Spleen (tissue), 11 donors: ENCODE measurements at regions not wholly inside any gene's neighbourhood (a gene's known extent, or its start where the extent isn't known, plus 50 kb on each side); places are given as distances from the start of the nearest gene placed in this dataset.

Experiments
- DNase-seq: peaks from one replicate; pipeline ENCODE4 v3.0.0-alpha.2; 2020
- H3K27ac ChIP-seq, 8 donors: fragments of 200-600 bp; sonication (generic) in 7 of 8; 1 replicate in 4 of 8; 2 replicates in 4 of 8; pipeline versions ENCODE4 v1.5.0 to v1.8.0; 2016 to 2021; ENCODE audit warnings: inconsistent platforms in 4 of 8, mild to moderate bottlenecking in 4 of 8, moderate library complexity in 1 of 8
- H3K27me3 ChIP-seq, 7 donors: fragments of 200-600 bp; sonication (generic) in 6 of 7; replicated peaks in 1 of 7; 1 replicate in 4 of 7; 2 replicates in 3 of 7; pipeline versions ENCODE4 v1.5.0 to v1.8.0; 2016 to 2021; ENCODE audit warnings: inconsistent platforms in 3 of 7, mild to moderate bottlenecking in 1 of 7
- H3K36me3 ChIP-seq, 6 donors: fragments of 200-600 bp; sonication (generic) in 5 of 6; 1 replicate in 4 of 6; 2 replicates in 2 of 6; pipeline versions ENCODE4 v1.5.0 to v1.8.0; 2016 to 2021; ENCODE audit warnings: inconsistent platforms in 2 of 6
- H3K4me1 ChIP-seq, 6 donors: fragments of 200-600 bp; sonication (generic) in 5 of 6; 1 replicate in 3 of 6; 2 replicates in 3 of 6; pipeline versions ENCODE4 v1.5.0 to v1.8.0; 2016 to 2021; ENCODE audit warnings: inconsistent platforms in 3 of 6
- H3K4me3 ChIP-seq, 8 donors: fragments of 200-600 bp; sonication (generic) in 7 of 8; 1 replicate in 4 of 8; 2 replicates in 4 of 8; pipeline versions ENCODE4 v1.5.0 to v1.8.0; 2016 to 2021; ENCODE audit warnings: inconsistent platforms in 4 of 8, mild to moderate bottlenecking in 4 of 8, moderate library complexity in 2 of 8
- H3K9me3 ChIP-seq, 8 donors: fragments of 200-600 bp; sonication (generic) in 7 of 8; 1 replicate in 4 of 8; 2 replicates in 4 of 8; pipeline versions ENCODE4 v1.5.0 to v1.8.0; 2016 to 2021; ENCODE audit warnings: inconsistent platforms in 4 of 8
- CTCF ChIP-seq, 11 experiments: fragments of 200-600 bp in 7 of 11; fragments of 450-650 bp in 4 of 11; sonication (generic) in 4 of 11; IDR thresholded peaks in 8 of 11; conservative IDR thresholded peaks in 3 of 11; 1 replicate in 7 of 11; 2 replicates in 4 of 11; pipeline versions ENCODE4 v1.4.0 to v1.8.0; 2016 to 2021; ENCODE audit warnings: antibody characterized with exemption in 11 of 11, inconsistent platforms in 4 of 11, mild to moderate bottlenecking in 1 of 11
- POLR2A ChIP-seq, 3 donors: fragments of 450-650 bp; IDR thresholded peaks; one replicate each; pipeline ENCODE4 v1.5.1; 2017; ENCODE audit warnings: antibody characterized with exemption in 3 of 3, mild to moderate bottlenecking in 1 of 3
- POLR2AphosphoS5 ChIP-seq, 3 donors: sonication (generic); formaldehyde crosslinking; IDR thresholded peaks; one replicate each; pipeline ENCODE4 v1.5.1; 2017; ENCODE audit warnings: antibody characterized with exemption in 3 of 3
- whole genome bisulfite sequencing, 5 donors: extraction: QIAGEN DNeasy Blood & Tissue Kit in 3 of 5; methylation state at CpG; one replicate each; pipeline versions ENCODE4 v1.1.5 to v1.1.7; 2013 to 2018; 5-methylcytosine and 5-hydroxymethylcytosine counted together
- intact Hi-C: fragments of 100-400 bp; cut with DNase I; formaldehyde crosslinking; loops from one replicate; pipeline ENCODE4 v1.15.0; 2023; ENCODE audit warnings: low total_unique reads
- donor health status: healthy with polysubstance abuse.
- donor health status: DM: no; HTN: no; CAD: no; lungs with moderate emphysema.
- donor health status: DM: no; HTN: no; CAD: no.
- donor health status: Bipolar disorder and iron deficiency.
- donor health status: healthy.
- donor health status: DM: no; HTN: no; CAD: no.
- donor health status: DM: yes; HTN: yes; CAD: no.

GRCh38 chr14:34183478-34183877, 232.6 kb upstream of the EGLN3 start:
- no peak for TF ChIP-seq POLR2A (IDR thresholded peaks at IDR 0.05)
- TF ChIP-seq POLR2AphosphoS5 (IDR thresholded peaks at IDR 0.05): no peak
- TF ChIP-seq CTCF (IDR thresholded peaks at IDR 0.05 in 8 of 11, conservative IDR thresholded peaks at IDR 0.05 in 3 of 11): no peak
- DNase-seq: no peak
- Histone ChIP-seq H3K4me3 (no peak overlapping the region), H3K27me3 (no peaks in the 10 kb centered on the region), H3K36me3 (no peaks in the 10 kb centered on the region), H3K27ac (no peak overlapping the region), H3K4me1 (peaks cover 0 to 22% (median 9%) of the 10 kb centered on the region in 6 donors), H3K9me3 (no peaks in the 10 kb centered on the region)
- WGBS, 5 donors: 82 to 94% (median 86%) methylated on average over 7 of the region's 7 CpGs
- intact Hi-C loops: no loop called here

- no peak for DNase-seq
- WGBS, 5 donors: 52 to 63% (median 53%) methylated on average over 2 of the region's 2 CpGs
- intact Hi-C loops: no loop called here
- no peaks in the 10 kb centered on the region for H3K9me3 ChIP-seq
- H3K27me3 ChIP-seq: no peaks in the 10 kb centered on the region
- no peaks in the 10 kb centered on the region for H3K36me3 ChIP-seq
- TF ChIP-seq POLR2AphosphoS5 (IDR thresholded peaks at IDR 0.05) (no peak), CTCF (IDR thresholded peaks at IDR 0.05 in 8 of 11, conservative IDR thresholded peaks at IDR 0.05 in 3 of 11) (no peak), POLR2A (IDR thresholded peaks at IDR 0.05) (no peak)
- no peak overlapping the region for H3K4me3 ChIP-seq
- H3K27ac ChIP-seq: peak overlapping the region in 4 of 8 donors; percentile 2 to 54 (median 26)
- peaks cover 0 to 25% (median 11%) of the 10 kb centered on the region in 6 donors for H3K4me1 ChIP-seq
These were observed 230.5 kb upstream of the EGLN3 start for GRCh38 chr14:34181338-34181737.

GRCh38 chr14:34180869-34181268, 230.0 kb upstream of the EGLN3 start:
- 41 to 60% (median 52%) methylated on average over 2 of the region's 2 CpGs for WGBS, 5 donors
- Histone ChIP-seq H3K9me3 (no peaks in the 10 kb centered on the region), H3K36me3 (no peaks in the 10 kb centered on the region), H3K27ac (peak overlapping the region in 4 of 8 donors; percentile 2 to 54 (median 26)), H3K4me3 (no peak overlapping the region), H3K4me1 (peaks cover 0 to 30% (median 11%) of the 10 kb centered on the region in 6 donors), H3K27me3 (no peaks in the 10 kb centered on the region)
- no peak for DNase-seq
- TF ChIP-seq POLR2AphosphoS5 (IDR thresholded peaks at IDR 0.05) (no peak), CTCF (IDR thresholded peaks at IDR 0.05 in 8 of 11, conservative IDR thresholded peaks at IDR 0.05 in 3 of 11) (no peak), POLR2A (IDR thresholded peaks at IDR 0.05) (no peak)
- intact Hi-C loops: no loop called here

GRCh38 chr14:34180434-34180833, 229.6 kb upstream of the EGLN3 start:
- 39 to 53% (median 47%) methylated on average over 4 of the region's 4 CpGs for WGBS, 5 donors
- DNase-seq: no peak
- H3K9me3 ChIP-seq: no peaks in the 10 kb centered on the region
- no peaks in the 10 kb centered on the region for H3K27me3 ChIP-seq
- no peak for TF ChIP-seq POLR2A (IDR thresholded peaks at IDR 0.05)
- no peak for TF ChIP-seq POLR2AphosphoS5 (IDR thresholded peaks at IDR 0.05)
- no peak for TF ChIP-seq CTCF (IDR thresholded peaks at IDR 0.05 in 8 of 11, conservative IDR thresholded peaks at IDR 0.05 in 3 of 11)
- intact Hi-C loops: no loop called here
- H3K4me3 ChIP-seq: no peak overlapping the region
- H3K27ac ChIP-seq: peak overlapping the region in 4 of 8 donors; percentile 2 to 54 (median 26)
- H3K36me3 ChIP-seq: no peaks in the 10 kb centered on the region
- H3K4me1 ChIP-seq: peaks cover 0 to 34% (median 13%) of the 10 kb centered on the region in 6 donors
